Trophoblast cell (in vitro differentiated cells and primary cell): ENCODE measurements at regions not wholly inside any gene's neighbourhood (a gene's known extent, or its start where the extent isn't known, plus 50 kb on each side); places are given as distances from the start of the nearest gene placed in this dataset.

Experiments
- DNase-seq, 2 donors: peaks; one replicate each; pipeline ENCODE4 v3.0.0-alpha.2; 2016
- H2AFZ ChIP-seq: 2 replicates; pipeline ENCODE4 v1.6.1; 2013; ENCODE audit warnings: low read length, moderate library complexity, mild to moderate bottlenecking; ENCODE audit not compliant: insufficient read depth, poor library complexity
- H2AK5ac ChIP-seq: 2 replicates; pipeline ENCODE4 v1.6.1; 2013; ENCODE audit warnings: mild to moderate bottlenecking, low read length
- H2BK120ac ChIP-seq: 2 replicates; pipeline ENCODE4 v1.6.1; 2013; ENCODE audit warnings: low read length, mild to moderate bottlenecking, moderate library complexity; ENCODE audit not compliant: insufficient read depth, poor library complexity
- H2BK12ac ChIP-seq: 2 replicates; pipeline ENCODE4 v1.6.1; 2013; ENCODE audit warnings: mild to moderate bottlenecking, low read length, moderate library complexity
- H2BK5ac ChIP-seq: 2 replicates; pipeline ENCODE4 v1.6.1; 2013; ENCODE audit warnings: low read length, low read depth, moderate library complexity, mild to moderate bottlenecking; ENCODE audit not compliant: poor library complexity
- H3K14ac ChIP-seq: 2 replicates; pipeline ENCODE4 v1.6.1; 2013; ENCODE audit warnings: mild to moderate bottlenecking, low read length
- H3K18ac ChIP-seq: 2 replicates; pipeline ENCODE4 v1.6.1; 2013; ENCODE audit warnings: mild to moderate bottlenecking, low read length
- H3K23ac ChIP-seq: 2 replicates; pipeline ENCODE4 v1.6.1; 2013; ENCODE audit warnings: low read length
- H3K27ac ChIP-seq: 2 replicates; pipeline ENCODE4 v1.5.1; 2013; ENCODE audit warnings: low read depth, mild to moderate bottlenecking, inconsistent platforms, low read length, moderate library complexity
- H3K27me3 ChIP-seq: 2 replicates; pipeline ENCODE4 v1.6.1; 2013; ENCODE audit warnings: inconsistent platforms, mild to moderate bottlenecking, low read length, moderate library complexity; ENCODE audit not compliant: insufficient read depth
- H3K36me3 ChIP-seq, 2 experiments: 1 replicate in 1 of 2; 2 replicates in 1 of 2; pipeline ENCODE4 v1.6.1; 2013; ENCODE audit warnings: low read length in 2 of 2, mild to moderate bottlenecking in 2 of 2, moderate library complexity in 1 of 2; ENCODE audit not compliant: insufficient read depth in 2 of 2, control insufficient read depth in 1 of 2
- H3K4ac ChIP-seq: 2 replicates; pipeline ENCODE4 v1.6.1; 2013; ENCODE audit warnings: low read depth, mild to moderate bottlenecking, low read length, moderate library complexity
- H3K4me1 ChIP-seq, 2 experiments: 1 replicate in 1 of 2; 2 replicates in 1 of 2; pipeline ENCODE4 v1.6.1; 2013; ENCODE audit warnings: low read length in 2 of 2, mild to moderate bottlenecking in 2 of 2, moderate library complexity in 1 of 2; ENCODE audit not compliant: insufficient read depth in 2 of 2, control insufficient read depth in 1 of 2
- H3K4me2 ChIP-seq: 2 replicates; pipeline ENCODE4 v1.6.1; 2013; ENCODE audit warnings: inconsistent platforms, mild to moderate bottlenecking, low read length, moderate library complexity
- H3K4me3 ChIP-seq: 2 replicates; pipeline ENCODE4 v1.5.1; 2013; ENCODE audit warnings: mild to moderate bottlenecking, low read depth, low read length, inconsistent platforms
- H3K79me1 ChIP-seq: one replicate; pipeline ENCODE4 v1.6.1; 2013; ENCODE audit warnings: low read length
- H3K79me2 ChIP-seq: 2 replicates; pipeline ENCODE4 v1.6.1; 2013; ENCODE audit warnings: low read length, mild to moderate bottlenecking; ENCODE audit not compliant: control insufficient read depth, insufficient read depth, poor library complexity
- H3K9ac ChIP-seq: 2 replicates; pipeline ENCODE4 v1.6.1; 2013; ENCODE audit warnings: mild to moderate bottlenecking, low read length
- H3K9me3 ChIP-seq: 2 replicates; pipeline ENCODE4 v1.6.1; 2013; ENCODE audit warnings: low read depth, mild to moderate bottlenecking, control low read depth, inconsistent platforms, low read length; ENCODE audit not compliant: insufficient read depth
- H4K12ac ChIP-seq: 2 replicates; pipeline ENCODE4 v1.6.1; 2013; ENCODE audit warnings: low read depth, mild to moderate bottlenecking, low read length, moderate library complexity
- H4K8ac ChIP-seq: 2 replicates; pipeline ENCODE4 v1.6.1; 2013; ENCODE audit warnings: low read depth, mild to moderate bottlenecking, low read length, moderate library complexity
- H4K91ac ChIP-seq: one replicate; pipeline ENCODE4 v1.6.1; 2013; ENCODE audit warnings: low read depth, mild to moderate bottlenecking, low read length, moderate library complexity
- WGBS: extraction: QIAGEN DNeasy Blood & Tissue Kit; methylation state at CpG from one replicate; pipeline ENCODE4 v1.1.7; 2013; ENCODE audit warnings: missing lambda C conversion rate; ENCODE audit not compliant: insufficient read length, insufficient coverage; ENCODE audit errors: extremely low coverage; 5-methylcytosine and 5-hydroxymethylcytosine counted together

- H3K79me2 ChIP-seq, result no peaks in the 10 kb centered on the region
- H3K4me1 ChIP-seq, result no peaks in the 10 kb centered on the region
- H4K91ac ChIP-seq, result no peak overlapping the region
- DNase-seq, result no peak
- H4K8ac ChIP-seq, result no peak overlapping the region
- no peak overlapping the region for H3K18ac ChIP-seq
- H3K4ac ChIP-seq, result no peak overlapping the region
- H3K79me1 ChIP-seq, result no peaks in the 10 kb centered on the region
- H2AFZ ChIP-seq, result no peak overlapping the region
- H3K4me3 ChIP-seq, result no peak overlapping the region
- H2BK5ac ChIP-seq, result no peak overlapping the region
- H3K14ac ChIP-seq, result no peak overlapping the region
- H3K9me3 ChIP-seq, result no peaks in the 10 kb centered on the region
- H3K27ac ChIP-seq, result no peak overlapping the region
- H3K36me3 ChIP-seq, result no peaks in the 10 kb centered on the region
- no peak overlapping the region for H4K12ac ChIP-seq
- no CpG with 5 or more reads among the region's 4 CpGs for WGBS
- H2BK12ac ChIP-seq, result no peak overlapping the region
- no peak overlapping the region for H2AK5ac ChIP-seq
- no peak overlapping the region for H3K9ac ChIP-seq
- no peaks in the 10 kb centered on the region for H3K27me3 ChIP-seq
- no peak overlapping the region for H3K23ac ChIP-seq
- H3K4me2 ChIP-seq, result no peak overlapping the region
- no peak overlapping the region for H2BK120ac ChIP-seq
Observed at GRCh38 chr10:130579913-130580312, 443.7 kb downstream of the GLRX3 start.

GRCh38 chr10:130580975-130581374, 444.8 kb downstream of the GLRX3 start:
- no peak overlapping the region for H3K23ac ChIP-seq
- no peak for DNase-seq
- H2BK12ac ChIP-seq, result no peak overlapping the region
- no peak overlapping the region for H2AFZ ChIP-seq
- no peak overlapping the region for H4K8ac ChIP-seq
- no peak overlapping the region for H2BK5ac ChIP-seq
- no peak overlapping the region for H3K4me3 ChIP-seq
- H2BK120ac ChIP-seq, result no peak overlapping the region
- no peaks in the 10 kb centered on the region for H3K79me2 ChIP-seq
- H3K4ac ChIP-seq, result no peak overlapping the region
- no peaks in the 10 kb centered on the region for H3K9me3 ChIP-seq
- no peak overlapping the region for H4K12ac ChIP-seq
- no peak overlapping the region for H4K91ac ChIP-seq
- no peak overlapping the region for H3K18ac ChIP-seq
- WGBS, result no CpG with 5 or more reads among the region's 5 CpGs
- H3K27me3 ChIP-seq, result no peaks in the 10 kb centered on the region
- no peak overlapping the region for H3K14ac ChIP-seq
- H2AK5ac ChIP-seq, result no peak overlapping the region
- H3K79me1 ChIP-seq, result no peaks in the 10 kb centered on the region
- H3K27ac ChIP-seq, result no peak overlapping the region
- no peaks in the 10 kb centered on the region for H3K36me3 ChIP-seq
- no peak overlapping the region for H3K9ac ChIP-seq
- no peaks in the 10 kb centered on the region for H3K4me1 ChIP-seq
- no peak overlapping the region for H3K4me2 ChIP-seq

GRCh38 chr10:130587718-130588117, 451.5 kb downstream of the GLRX3 start:
- H3K79me1 ChIP-seq, result no peaks in the 10 kb centered on the region

GRCh38 chr10:130606001-130606405, 469.8 kb downstream of the GLRX3 start:
- no peak overlapping the region for H4K91ac ChIP-seq
- no peak overlapping the region for H3K18ac ChIP-seq
- no peak overlapping the region for H3K27ac ChIP-seq
- H3K9ac ChIP-seq, result no peak overlapping the region
- no peaks in the 10 kb centered on the region for H3K27me3 ChIP-seq
- H2BK12ac ChIP-seq, result no peak overlapping the region
- H3K36me3 ChIP-seq, result no peaks in the 10 kb centered on the region
- H3K79me2 ChIP-seq, result no peaks in the 10 kb centered on the region
- H2BK120ac ChIP-seq, result no peak overlapping the region
- no peak overlapping the region for H3K23ac ChIP-seq
- H3K4me2 ChIP-seq, result no peak overlapping the region
- H3K4me1 ChIP-seq, result peaks cover 0 to 5% of the 10 kb centered on the region in 2 experiments
- no peak overlapping the region for H4K8ac ChIP-seq
- no CpG with 5 or more reads among the region's 9 CpGs for WGBS
- H3K14ac ChIP-seq, result no peak overlapping the region
- no peak overlapping the region for H3K4ac ChIP-seq
- no peak overlapping the region for H2BK5ac ChIP-seq
- H2AK5ac ChIP-seq, result no peak overlapping the region
- H3K4me3 ChIP-seq, result no peak overlapping the region
- no peaks in the 10 kb centered on the region for H3K79me1 ChIP-seq
- no peak overlapping the region for H4K12ac ChIP-seq
- peaks cover 2% of the 10 kb centered on the region for H3K9me3 ChIP-seq
- no peak overlapping the region for H2AFZ ChIP-seq
- no peak for DNase-seq

More at GRCh38 chr10:130587718-130588117, 451.5 kb downstream of the GLRX3 start:
- H3K4ac ChIP-seq, result no peak overlapping the region
- DNase-seq, result no peak
- no peak overlapping the region for H3K4me3 ChIP-seq
- H3K23ac ChIP-seq, result no peak overlapping the region
- no peaks in the 10 kb centered on the region for H3K36me3 ChIP-seq
- H3K4me1 ChIP-seq, result no peaks in the 10 kb centered on the region
- H3K27me3 ChIP-seq, result no peaks in the 10 kb centered on the region
- no peak overlapping the region for H3K9ac ChIP-seq
- no peak overlapping the region for H3K14ac ChIP-seq
- H4K8ac ChIP-seq, result no peak overlapping the region
- H2BK120ac ChIP-seq, result no peak overlapping the region
- no peak overlapping the region for H2AFZ ChIP-seq
- H4K91ac ChIP-seq, result no peak overlapping the region
- H2BK12ac ChIP-seq, result no peak overlapping the region
- H3K18ac ChIP-seq, result no peak overlapping the region
- H2AK5ac ChIP-seq, result no peak overlapping the region
- no CpG with 5 or more reads among the region's 4 CpGs for WGBS
- H3K9me3 ChIP-seq, result no peaks in the 10 kb centered on the region
- H2BK5ac ChIP-seq, result no peak overlapping the region
- no peaks in the 10 kb centered on the region for H3K79me2 ChIP-seq
- H3K4me2 ChIP-seq, result no peak overlapping the region
- no peak overlapping the region for H4K12ac ChIP-seq
- no peak overlapping the region for H3K27ac ChIP-seq
